HUES6 (cell line): ENCODE measurements at regions not wholly inside any gene's neighbourhood (a gene's known extent, or its start where the extent isn't known, plus 50 kb on each side); places are given as distances from the start of the nearest gene placed in this dataset.

Experiments
- H3K27ac ChIP-seq: 2 replicates; pipeline ENCODE4 v1.7.0; 2013; ENCODE audit warnings: low read depth, mild to moderate bottlenecking, low read length, inconsistent platforms
- H3K27me3 ChIP-seq: 2 replicates; pipeline ENCODE4 v1.6.1; 2013; ENCODE audit warnings: low read length; ENCODE audit not compliant: control insufficient read depth, insufficient read depth
- H3K36me3 ChIP-seq: 2 replicates; pipeline ENCODE4 v1.6.1; 2013; ENCODE audit warnings: low read length; ENCODE audit not compliant: control insufficient read depth, insufficient read depth
- H3K4me1 ChIP-seq: 2 replicates; pipeline ENCODE4 v1.6.1; 2013; ENCODE audit warnings: low read length; ENCODE audit not compliant: control insufficient read depth, insufficient read depth
- H3K4me3 ChIP-seq: 2 replicates; pipeline ENCODE4 v1.5.1; 2013; ENCODE audit warnings: low read depth, low read length
- H3K9ac ChIP-seq: one replicate; pipeline ENCODE4 v1.6.1; 2013; ENCODE audit warnings: mild to moderate bottlenecking, low read length
- H3K9me3 ChIP-seq: 2 replicates; pipeline ENCODE4 v1.6.1; 2013; ENCODE audit warnings: low read depth, low read length; ENCODE audit not compliant: control insufficient read depth, insufficient read depth

- no peak overlapping the region for H3K4me3 ChIP-seq
- H3K4me1 ChIP-seq: no peaks in the 10 kb centered on the region
- no peaks in the 10 kb centered on the region for H3K27me3 ChIP-seq
Measured at GRCh38 chr13:34553376-34553775, 388.7 kb upstream of the NBEA start.

GRCh38 chr13:34555988-34556387 lies 386.1 kb upstream of the NBEA start:
- no peaks in the 10 kb centered on the region for H3K36me3 ChIP-seq
- H3K27ac ChIP-seq: no peak overlapping the region
- no peaks in the 10 kb centered on the region for H3K9me3 ChIP-seq
- no peaks in the 10 kb centered on the region for H3K4me1 ChIP-seq
- no peak overlapping the region for H3K9ac ChIP-seq
- no peak overlapping the region for H3K4me3 ChIP-seq
- no peaks in the 10 kb centered on the region for H3K27me3 ChIP-seq

More at GRCh38 chr13:34553376-34553775, 388.7 kb upstream of the NBEA start:
- Histone ChIP-seq H3K9me3 (no peaks in the 10 kb centered on the region), H3K27ac (no peak overlapping the region), H3K36me3 (no peaks in the 10 kb centered on the region), H3K9ac (no peak overlapping the region)

DNA sequence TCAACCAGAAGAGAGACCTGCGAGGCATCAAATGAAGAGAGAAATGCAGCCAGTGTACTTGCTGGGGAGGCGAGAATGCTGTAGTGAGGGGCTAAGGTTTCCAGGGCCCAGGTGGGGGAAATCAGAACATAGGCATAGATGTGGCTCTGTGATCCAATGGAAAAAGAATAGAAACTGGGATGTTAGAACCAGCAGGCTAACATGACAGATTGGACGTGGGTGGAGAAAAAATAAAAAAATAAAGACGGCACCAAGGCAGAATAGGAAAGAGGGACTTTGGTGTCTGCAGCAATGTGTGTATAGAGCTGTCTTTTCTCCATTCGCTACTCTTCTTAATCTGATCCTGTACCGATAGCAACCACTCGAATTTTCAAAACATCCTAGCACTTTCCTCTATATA lies 381.0 kb upstream of the NBEA start:
- H3K36me3 ChIP-seq: no peaks in the 10 kb centered on the region

DNA sequence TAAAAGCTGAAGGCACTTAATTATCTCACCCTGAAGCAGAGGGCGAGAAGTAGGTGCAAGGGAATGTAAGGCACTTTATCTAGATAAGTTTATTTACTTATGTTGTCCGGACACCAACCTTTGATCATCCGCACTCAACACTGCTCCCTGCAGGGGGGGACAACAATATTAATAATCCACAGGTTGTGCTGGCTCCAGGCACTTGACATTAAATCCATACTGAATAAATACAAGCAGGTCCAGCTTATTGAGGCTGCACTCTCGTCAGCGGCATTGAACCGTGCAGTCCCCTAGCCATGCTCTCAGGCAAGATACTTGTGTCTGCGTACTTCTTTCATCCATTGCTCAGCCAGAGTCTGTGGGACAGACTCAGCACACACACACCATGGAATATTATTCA lies 374.5 kb upstream of the NBEA start:
- Histone ChIP-seq H3K9me3 (no peaks in the 10 kb centered on the region), H3K27ac (no peak overlapping the region), H3K4me1 (no peaks in the 10 kb centered on the region)

More for the DNA sequence above, 381.0 kb upstream of the NBEA start:
- Histone ChIP-seq H3K9me3 (no peaks in the 10 kb centered on the region), H3K4me1 (no peaks in the 10 kb centered on the region), H3K9ac (no peak overlapping the region), H3K27me3 (no peaks in the 10 kb centered on the region), H3K27ac (no peak overlapping the region), H3K4me3 (no peak overlapping the region)

GRCh38 chr13:34570698-34571353 lies 371.2 kb upstream of the NBEA start:
- Histone ChIP-seq H3K9ac (no peak overlapping the region), H3K4me1 (no peaks in the 10 kb centered on the region), H3K9me3 (no peaks in the 10 kb centered on the region), H3K4me3 (no peak overlapping the region), H3K36me3 (no peaks in the 10 kb centered on the region), H3K27me3 (no peaks in the 10 kb centered on the region), H3K27ac (no peak overlapping the region)

More for the DNA sequence above, 374.5 kb upstream of the NBEA start:
- H3K4me3 ChIP-seq: no peak overlapping the region
- H3K9ac ChIP-seq: no peak overlapping the region
- no peaks in the 10 kb centered on the region for H3K36me3 ChIP-seq
- no peaks in the 10 kb centered on the region for H3K27me3 ChIP-seq

DNA sequence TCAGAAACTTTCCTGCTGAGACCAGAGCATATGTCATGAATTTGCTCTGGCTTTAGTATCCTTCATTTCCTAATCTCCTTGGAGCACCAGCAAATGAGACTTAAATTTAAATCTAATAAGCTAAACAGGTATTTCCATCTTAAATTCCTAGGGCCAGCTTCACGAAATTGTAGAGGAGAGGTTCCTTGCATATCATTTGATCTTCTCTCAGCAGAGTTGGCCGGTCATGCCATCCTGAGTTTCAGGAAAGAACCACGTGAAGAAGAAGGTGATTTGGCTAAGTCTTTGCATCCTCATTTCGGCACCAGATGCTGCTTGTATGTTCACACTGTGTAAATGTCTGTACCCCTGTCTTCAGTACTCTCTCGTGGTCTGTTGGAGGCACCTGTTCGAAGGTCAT lies 370.4 kb upstream of the NBEA start:
- no peak overlapping the region for H3K4me3 ChIP-seq
- no peak overlapping the region for H3K9ac ChIP-seq
- H3K4me1 ChIP-seq: no peaks in the 10 kb centered on the region
- no peaks in the 10 kb centered on the region for H3K36me3 ChIP-seq
- no peaks in the 10 kb centered on the region for H3K9me3 ChIP-seq
- no peaks in the 10 kb centered on the region for H3K27me3 ChIP-seq
- no peak overlapping the region for H3K27ac ChIP-seq

DNA sequence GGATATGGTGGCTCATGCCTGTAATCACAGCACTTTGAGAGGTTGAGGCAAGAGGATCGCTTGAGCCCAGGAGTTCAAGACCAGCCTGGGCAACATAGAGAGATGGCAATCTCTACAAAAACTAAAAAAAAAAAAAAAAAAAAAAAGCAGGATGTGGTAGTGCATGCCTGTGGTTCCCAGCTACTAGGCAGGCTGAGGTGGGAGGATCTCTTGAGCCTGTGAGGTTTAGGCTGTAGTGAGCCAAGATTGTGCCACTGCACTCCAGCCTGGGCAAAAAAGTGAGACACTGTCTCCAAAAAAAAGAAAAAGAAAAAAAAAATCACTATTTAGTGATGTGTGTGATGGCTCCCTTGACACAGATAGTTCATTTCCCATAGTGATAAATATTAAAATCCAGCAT lies 365.0 kb upstream of the NBEA start:
- H3K27ac ChIP-seq: no peak overlapping the region
- H3K9ac ChIP-seq: no peak overlapping the region
- no peaks in the 10 kb centered on the region for H3K36me3 ChIP-seq
- no peaks in the 10 kb centered on the region for H3K4me1 ChIP-seq
- H3K27me3 ChIP-seq: no peaks in the 10 kb centered on the region
- no peaks in the 10 kb centered on the region for H3K9me3 ChIP-seq
- H3K4me3 ChIP-seq: no peak overlapping the region

DNA sequence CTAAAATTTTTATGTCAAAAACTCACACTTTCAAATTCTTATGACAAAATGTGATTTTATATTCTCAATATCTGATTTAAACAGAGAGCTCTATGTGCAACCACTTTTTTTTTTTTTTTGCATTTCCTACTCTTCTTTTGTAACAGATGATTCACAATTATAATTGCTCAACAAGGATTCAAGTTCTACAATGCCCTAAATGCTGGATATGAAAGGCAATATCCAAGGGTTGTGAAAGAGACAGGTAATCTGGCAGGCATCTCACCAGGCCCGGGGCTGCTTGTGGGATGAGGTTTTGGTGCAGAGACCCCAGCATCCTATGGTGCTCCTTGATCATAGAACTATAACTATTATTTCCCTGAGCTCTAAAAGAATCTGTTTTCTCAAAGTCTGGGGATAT lies 363.6 kb upstream of the NBEA start:
- H3K9me3 ChIP-seq: no peaks in the 10 kb centered on the region
- H3K9ac ChIP-seq: no peak overlapping the region
- no peaks in the 10 kb centered on the region for H3K36me3 ChIP-seq
- H3K27me3 ChIP-seq: no peaks in the 10 kb centered on the region
- no peak overlapping the region for H3K4me3 ChIP-seq
- no peak overlapping the region for H3K27ac ChIP-seq
- no peaks in the 10 kb centered on the region for H3K4me1 ChIP-seq

DNA sequence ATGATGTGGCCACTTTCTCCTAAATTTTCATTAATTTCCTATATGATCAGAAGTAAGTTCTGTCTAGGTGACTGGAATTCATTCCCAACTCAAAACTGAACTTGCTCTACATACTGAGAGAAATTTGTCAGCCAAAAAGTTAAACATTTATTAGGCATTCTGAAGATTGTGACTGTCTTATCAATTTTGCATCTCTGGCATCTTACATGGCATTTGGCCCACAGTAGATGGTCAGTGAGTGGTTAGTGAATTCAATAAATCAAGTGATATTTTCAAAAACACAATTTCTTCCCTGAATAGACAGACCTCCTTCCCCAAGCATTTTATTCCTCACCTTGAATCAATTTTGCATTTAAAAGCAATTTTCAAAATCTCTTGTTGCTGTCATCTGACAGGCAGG lies 363.2 kb upstream of the NBEA start:
- Histone ChIP-seq H3K4me3 (no peak overlapping the region), H3K9ac (no peak overlapping the region), H3K27me3 (no peaks in the 10 kb centered on the region), H3K4me1 (no peaks in the 10 kb centered on the region), H3K9me3 (no peaks in the 10 kb centered on the region), H3K36me3 (no peaks in the 10 kb centered on the region), H3K27ac (no peak overlapping the region)

DNA sequence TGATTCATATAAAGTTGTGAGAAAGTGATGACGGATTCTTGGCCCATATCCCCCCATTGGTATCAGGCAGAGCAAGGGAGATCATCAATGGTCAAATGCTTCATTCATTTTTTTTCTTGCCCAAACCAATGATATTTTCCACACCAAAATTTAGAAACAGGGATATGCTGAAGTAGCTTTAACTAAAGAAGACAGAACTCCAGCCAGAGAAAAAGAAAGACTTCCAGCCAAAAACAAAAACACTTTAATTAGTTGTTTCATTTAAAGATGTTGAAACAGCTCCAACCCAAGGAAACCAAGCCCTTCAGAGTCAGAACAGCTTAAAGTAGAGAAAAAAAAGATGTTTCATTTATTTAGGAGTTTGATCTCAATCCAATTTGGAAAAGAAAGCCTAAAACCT lies 358.9 kb upstream of the NBEA start:
- H3K4me1 ChIP-seq: no peaks in the 10 kb centered on the region
- H3K4me3 ChIP-seq: no peak overlapping the region
- no peaks in the 10 kb centered on the region for H3K9me3 ChIP-seq
- H3K9ac ChIP-seq: no peak overlapping the region
- no peak overlapping the region for H3K27ac ChIP-seq
- H3K27me3 ChIP-seq: no peaks in the 10 kb centered on the region
- no peaks in the 10 kb centered on the region for H3K36me3 ChIP-seq

DNA sequence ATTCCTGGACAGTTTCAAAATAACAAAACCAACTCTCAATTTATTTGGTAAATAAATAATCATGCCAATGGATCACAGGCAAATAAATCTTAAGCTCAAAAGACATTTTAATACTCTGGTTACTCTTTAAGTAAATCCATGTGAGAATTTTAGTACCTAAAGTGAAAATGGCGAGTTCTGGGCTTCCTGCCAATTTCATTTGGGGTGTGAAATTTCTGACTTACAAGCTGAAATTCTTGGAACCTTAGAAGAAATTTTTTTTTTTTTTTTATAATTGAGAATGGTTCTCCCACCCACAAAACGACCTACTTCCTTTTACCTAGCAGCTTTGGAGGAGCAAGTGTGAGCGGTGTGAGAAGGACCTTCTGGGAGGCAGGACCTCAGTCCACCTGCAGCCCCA lies 354.5 kb upstream of the NBEA start:
- Histone ChIP-seq H3K27me3 (no peaks in the 10 kb centered on the region), H3K27ac (no peak overlapping the region), H3K9ac (no peak overlapping the region), H3K36me3 (no peaks in the 10 kb centered on the region), H3K9me3 (peaks cover 4% of the 10 kb centered on the region; the same call in 1 of the 2 replicates), H3K4me1 (peaks cover 7% of the 10 kb centered on the region; the same call in 1 of the 2 replicates), H3K4me3 (no peak overlapping the region)
